ENCODE measurements at regions not wholly inside any gene's neighbourhood (a gene's known extent, or its start where the extent isn't known, plus 50 kb on each side); places are given as distances from the start of the nearest gene placed in this dataset.

DNA sequence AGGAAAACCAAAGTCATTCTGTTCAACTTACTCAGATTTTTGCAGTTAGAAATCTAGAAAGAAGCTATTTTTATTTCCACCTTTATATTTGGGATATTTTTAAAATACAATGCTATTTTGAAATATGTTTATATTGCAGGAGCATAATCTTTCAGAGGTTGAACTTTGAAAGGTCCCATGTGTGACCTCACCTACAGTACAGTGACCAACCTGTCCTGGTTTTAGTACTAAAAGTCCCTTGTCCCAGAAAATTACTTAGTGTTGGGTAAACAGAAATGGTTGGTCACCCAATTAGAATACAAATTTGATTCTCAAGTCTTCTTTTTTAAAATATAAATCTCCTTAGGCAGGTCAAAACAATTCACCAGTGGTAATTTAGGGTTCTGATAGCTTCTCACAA lies 141.6 kb upstream of the FRMD4B start:
- TF ChIP-seq ZNF384 (IDR thresholded peaks at IDR 0.05) (no peak), SUZ12 (IDR thresholded peaks at IDR 0.05) (no peak), HDGF (IDR thresholded peaks at IDR 0.05; ENCODE audit: borderline replicate concordance) (no peak), FOXA1 (IDR thresholded peaks at IDR 0.05) (no peak)
